ENCODE measurements at regions not wholly inside any gene's neighbourhood (a gene's known extent, or its start where the extent isn't known, plus 50 kb on each side); places are given as distances from the start of the nearest gene placed in this dataset.

GRCh38 chr4:147334478-147334877, 146.4 kb upstream of the EDNRA start:
- peak; percentile 83 for ATAC-seq
- TF ChIP-seq ESRRG (CRISPR knock-in tag; IDR thresholded peaks at IDR 0.05) = no peak
- TF ChIP-seq GLIS3 (CRISPR knock-in tag; IDR thresholded peaks at IDR 0.05) = no peak
- no peak for TF ChIP-seq ZNF70 (CRISPR knock-in tag; IDR thresholded peaks at IDR 0.05)
- no peak for TF ChIP-seq BACH2 (CRISPR knock-in tag; IDR thresholded peaks at IDR 0.05; ENCODE audit: borderline replicate concordance)
- no peak for TF ChIP-seq ZNF565 (CRISPR knock-in tag; conservative IDR thresholded peaks at IDR 0.05; ENCODE audit: low read depth)
- no peak for TF ChIP-seq ZC3H10 (CRISPR knock-in tag; IDR thresholded peaks at IDR 0.05)
- no peak for TF ChIP-seq ZFP30 (CRISPR knock-in tag; IDR thresholded peaks at IDR 0.05)
- TF ChIP-seq CSRNP3 (CRISPR knock-in tag; IDR thresholded peaks at IDR 0.05) = no peak
- no peak for TF ChIP-seq OSR1 (CRISPR knock-in tag; IDR thresholded peaks at IDR 0.05)
- no peak for TF ChIP-seq RARB (CRISPR knock-in tag; IDR thresholded peaks at IDR 0.05)
- TF ChIP-seq ARNTL (CRISPR knock-in tag; IDR thresholded peaks at IDR 0.05; ENCODE audit: borderline replicate concordance, low read depth) = no peak
- TF ChIP-seq ZFP3 (CRISPR knock-in tag; IDR thresholded peaks at IDR 0.05) = no peak
- no peak for TF ChIP-seq ISL1 (CRISPR knock-in tag; IDR thresholded peaks at IDR 0.05)
- TF ChIP-seq ZNF8 (CRISPR knock-in tag; IDR thresholded peaks at IDR 0.05) = no peak
- TF ChIP-seq PATZ1 (CRISPR knock-in tag; IDR thresholded peaks at IDR 0.05; ENCODE audit: borderline replicate concordance) = no peak
- TF ChIP-seq SNAI2 (CRISPR knock-in tag; IDR thresholded peaks at IDR 0.05) = no peak
- no peak for TF ChIP-seq TCF4 (CRISPR knock-in tag; IDR thresholded peaks at IDR 0.05; ENCODE audit: borderline replicate concordance)

- no peak for ATAC-seq
- no peak for TF ChIP-seq ISL1 (CRISPR knock-in tag; IDR thresholded peaks at IDR 0.05)
- no peak for TF ChIP-seq BACH2 (CRISPR knock-in tag; IDR thresholded peaks at IDR 0.05; ENCODE audit: borderline replicate concordance)
- TF ChIP-seq PATZ1 (CRISPR knock-in tag; IDR thresholded peaks at IDR 0.05; ENCODE audit: borderline replicate concordance) = no peak
- TF ChIP-seq ZFP30 (CRISPR knock-in tag; IDR thresholded peaks at IDR 0.05) = no peak
- TF ChIP-seq GLIS3 (CRISPR knock-in tag; IDR thresholded peaks at IDR 0.05) = no peak
- TF ChIP-seq CSRNP3 (CRISPR knock-in tag; IDR thresholded peaks at IDR 0.05) = no peak
- TF ChIP-seq ZNF565 (CRISPR knock-in tag; conservative IDR thresholded peaks at IDR 0.05; ENCODE audit: low read depth) = no peak
- no peak for TF ChIP-seq POU6F1 (CRISPR knock-in tag; IDR thresholded peaks at IDR 0.05; ENCODE audit: borderline replicate concordance, low read depth)
- TF ChIP-seq PPARA (CRISPR knock-in tag; IDR thresholded peaks at IDR 0.05; ENCODE audit: borderline replicate concordance) = no peak
- TF ChIP-seq ESRRG (CRISPR knock-in tag; IDR thresholded peaks at IDR 0.05) = no peak
- TF ChIP-seq CREB5 (CRISPR knock-in tag; IDR thresholded peaks at IDR 0.05; ENCODE audit: low read depth) = no peak
- TF ChIP-seq ZC3H10 (CRISPR knock-in tag; IDR thresholded peaks at IDR 0.05) = no peak
- TF ChIP-seq ZNF8 (CRISPR knock-in tag; IDR thresholded peaks at IDR 0.05) = no peak
- no peak for TF ChIP-seq RARB (CRISPR knock-in tag; IDR thresholded peaks at IDR 0.05)
- TF ChIP-seq TSHZ2 (CRISPR knock-in tag; IDR thresholded peaks at IDR 0.05) = no peak
Observed at GRCh38 chr4:147335183-147335582, 145.7 kb upstream of the EDNRA start.
